GM23338 (cell line): ENCODE measurements at regions not wholly inside any gene's neighbourhood (a gene's known extent, or its start where the extent isn't known, plus 50 kb on each side); places are given as distances from the start of the nearest gene placed in this dataset.

ENCODE experiments used
- ATAC-seq: fragments of 200-7000 bp; cut with Tn5 transposase; 3 replicates; pipeline ENCODE4 v1.9.1; 2020
- DNase-seq: peaks from one replicate; pipeline ENCODE4 v3.0.0-alpha.2; 2015; ENCODE audit warnings: low spot score
- H2AFZ ChIP-seq: fragments of 200-600 bp; sonication (generic); 2 replicates; pipeline ENCODE4 v1.8.0; 2016; ENCODE audit warnings: antibody characterized with exemption, mild to moderate bottlenecking, moderate library complexity
- H3F3A ChIP-seq: fragments of 200-600 bp; sonication (generic); replicated peaks from 2 replicates; pipeline ENCODE4 v1.8.0; 2017; ENCODE audit warnings: antibody characterized with exemption, mixed run types, low read depth
- H3K27ac ChIP-seq: fragments of 200-600 bp; sonication (generic); 2 replicates; pipeline ENCODE4 v1.6.1; 2016; ENCODE audit warnings: low read depth
- H3K27me3 ChIP-seq: fragments of 200-600 bp; sonication (generic); 2 replicates; pipeline ENCODE4 v1.8.0; 2016; ENCODE audit warnings: mild to moderate bottlenecking, mixed run types, moderate library complexity; ENCODE audit not compliant: insufficient read depth
- H3K36me3 ChIP-seq: fragments of 200-600 bp; sonication (generic); 2 replicates; pipeline ENCODE4 v1.8.0; 2016; ENCODE audit warnings: mild to moderate bottlenecking; ENCODE audit not compliant: insufficient read depth
- H3K4me1 ChIP-seq: fragments of 200-600 bp; sonication (generic); 2 replicates; pipeline ENCODE4 v1.8.0; 2016; ENCODE audit warnings: mild to moderate bottlenecking, moderate library complexity; ENCODE audit not compliant: insufficient read depth
- H3K4me2 ChIP-seq: fragments of 200-600 bp; sonication (generic); 2 replicates; pipeline ENCODE4 v1.7.1; 2017; ENCODE audit warnings: mixed run types
- H3K4me3 ChIP-seq: fragments of 200-600 bp; sonication (generic); 2 replicates; pipeline ENCODE4 v1.6.1; 2016; ENCODE audit warnings: mixed run types
- H3K79me2 ChIP-seq: fragments of 200-600 bp; sonication (generic); replicated peaks from 2 replicates; pipeline ENCODE4 v1.8.0; 2017; ENCODE audit warnings: mild to moderate bottlenecking; ENCODE audit not compliant: insufficient read depth
- H3K9me2 ChIP-seq: fragments of 200-600 bp; sonication (generic); 2 replicates; pipeline ENCODE4 v1.8.0; 2017; ENCODE audit not compliant: insufficient read depth
- H4K20me1 ChIP-seq: fragments of 200-600 bp; sonication (generic); replicated peaks from 2 replicates; pipeline ENCODE4 v1.8.0; 2017; ENCODE audit warnings: mild to moderate bottlenecking; ENCODE audit not compliant: insufficient read depth
- H3K27ac Mint-ChIP-seq: 2 replicates; pipeline ENCODE4 v1.8.0; 2020; ENCODE audit warnings: inconsistent platforms, mild to moderate bottlenecking, moderate library complexity, mixed read lengths
- H3K27me3 Mint-ChIP-seq: 3 replicates; pipeline ENCODE4 v1.8.0; 2022; ENCODE audit warnings: low read depth, mild to moderate bottlenecking, moderate library complexity, mixed read lengths, inconsistent platforms; ENCODE audit not compliant: insufficient read depth, poor library complexity
- H3K36me3 Mint-ChIP-seq: 3 replicates; pipeline ENCODE4 v1.8.0; 2021; ENCODE audit warnings: low read depth, mild to moderate bottlenecking, inconsistent platforms, moderate library complexity, mixed read lengths
- H3K4me1 Mint-ChIP-seq: 3 replicates; pipeline ENCODE4 v1.8.0; 2020; ENCODE audit warnings: mild to moderate bottlenecking, inconsistent platforms, mixed read lengths
- H3K4me3 Mint-ChIP-seq: 3 replicates; pipeline ENCODE4 v1.8.0; 2021; ENCODE audit warnings: moderate library complexity, mild to moderate bottlenecking, inconsistent platforms, mixed read lengths
- H3K9me3 Mint-ChIP-seq: 3 replicates; pipeline ENCODE4 v1.8.0; 2020; ENCODE audit warnings: moderate library complexity, mild to moderate bottlenecking, inconsistent platforms, mixed read lengths
- CREB1 ChIP-seq: fragments of 250-450 bp; sonication (Bioruptor Pico); IDR thresholded peaks from 2 replicates; pipeline ENCODE4 v1.5.0; 2020; ENCODE audit warnings: low read depth, mild to moderate bottlenecking, moderate library complexity
- EZH2 ChIP-seq: fragments of 200-600 bp; sonication (generic); IDR thresholded peaks from one replicate; pipeline ENCODE4 v1.8.0; 2017; ENCODE audit warnings: antibody characterized with exemption, mild to moderate bottlenecking, low read depth; ENCODE audit not compliant: unreplicated experiment
- EZH2phosphoT487 ChIP-seq: fragments of 200-600 bp; sonication (generic); IDR thresholded peaks from one replicate; pipeline ENCODE4 v1.8.1; 2018; ENCODE audit warnings: antibody characterized with exemption; ENCODE audit not compliant: unreplicated experiment
- JUNB ChIP-seq: IDR thresholded peaks from one replicate; pipeline ENCODE4 v1.6.1; 2016; ENCODE audit warnings: antibody characterized with exemption; ENCODE audit not compliant: unreplicated experiment
- NANOG ChIP-seq: IDR thresholded peaks from 2 replicates; pipeline ENCODE4 v1.6.1; 2016; ENCODE audit warnings: antibody characterized with exemption, borderline replicate concordance
- POLR2AphosphoS5 ChIP-seq: IDR thresholded peaks from 2 replicates; pipeline ENCODE4 v1.6.1; 2016; ENCODE audit warnings: antibody characterized with exemption, low read depth
- REST ChIP-seq: IDR thresholded peaks from one replicate; pipeline ENCODE4 v1.6.1; 2018; ENCODE audit warnings: antibody characterized with exemption; ENCODE audit not compliant: unreplicated experiment
- STAT1 ChIP-seq: IDR thresholded peaks from one replicate; pipeline ENCODE4 v1.6.1; 2016; ENCODE audit warnings: antibody characterized with exemption; ENCODE audit not compliant: unreplicated experiment
- ZNF114 ChIP-seq: fragments of 250-450 bp; sonication (Bioruptor Pico); IDR thresholded peaks from 2 replicates; pipeline ENCODE4 v1.5.0; 2020; ENCODE audit warnings: mild to moderate bottlenecking, moderate library complexity
- ZNF331 ChIP-seq: fragments of 250-450 bp; sonication (Bioruptor Pico); IDR thresholded peaks from 2 replicates; pipeline ENCODE4 v1.5.0; 2020; ENCODE audit warnings: low read depth, mild to moderate bottlenecking, moderate library complexity
- TF ChIP-seq, protein P1 (sequence below), 2 experiments: fragments of 200-600 bp in 1 of 2; sonication (generic) in 1 of 2; conservative IDR thresholded peaks; 2 replicates each; pipeline versions ENCODE4 v1.5.1 to v1.6.1; 2016 to 2017; ENCODE audit warnings: antibody characterized with exemption in 2 of 2, low read depth in 2 of 2, mild to moderate bottlenecking in 2 of 2, moderate library complexity in 1 of 2
- TF ChIP-seq, protein P2 (sequence below): IDR thresholded peaks from 2 replicates; pipeline ENCODE4 v1.6.1; 2016; ENCODE audit warnings: antibody characterized with exemption

- Histone ChIP-seq H3K79me2 (no peaks in the 10 kb centered on the region), H3K4me1 (no peaks in the 10 kb centered on the region), H3K4me2 (no peak overlapping the region), H2AFZ (peak overlapping the region; percentile 30; the same call in 1 of the 2 replicates), H3K9me2 (no peaks in the 10 kb centered on the region), H3F3A (no peaks in the 10 kb centered on the region), H4K20me1 (no peaks in the 10 kb centered on the region), H3K4me3 (no peak overlapping the region), H3K27me3 (no peaks in the 10 kb centered on the region), H3K36me3 (no peaks in the 10 kb centered on the region), H3K27ac (no peak overlapping the region)
- ATAC-seq: no peak
- Mint-ChIP-seq H3K4me1 (peaks cover 23% of the 10 kb centered on the region), H3K4me3 (no peak overlapping the region), H3K27me3 (no peaks in the 10 kb centered on the region), H3K27ac (no peak overlapping the region), H3K9me3 (peaks cover 8% of the 10 kb centered on the region; the same call in 1 of the 3 replicates), H3K36me3 (no peaks in the 10 kb centered on the region)
- no peak for DNase-seq
- TF ChIP-seq JUNB: no peak
- TF ChIP-seq ZNF331 (CRISPR knock-in tag): no peak
- no peak for TF ChIP-seq EZH2
- TF ChIP-seq, protein P1, sequence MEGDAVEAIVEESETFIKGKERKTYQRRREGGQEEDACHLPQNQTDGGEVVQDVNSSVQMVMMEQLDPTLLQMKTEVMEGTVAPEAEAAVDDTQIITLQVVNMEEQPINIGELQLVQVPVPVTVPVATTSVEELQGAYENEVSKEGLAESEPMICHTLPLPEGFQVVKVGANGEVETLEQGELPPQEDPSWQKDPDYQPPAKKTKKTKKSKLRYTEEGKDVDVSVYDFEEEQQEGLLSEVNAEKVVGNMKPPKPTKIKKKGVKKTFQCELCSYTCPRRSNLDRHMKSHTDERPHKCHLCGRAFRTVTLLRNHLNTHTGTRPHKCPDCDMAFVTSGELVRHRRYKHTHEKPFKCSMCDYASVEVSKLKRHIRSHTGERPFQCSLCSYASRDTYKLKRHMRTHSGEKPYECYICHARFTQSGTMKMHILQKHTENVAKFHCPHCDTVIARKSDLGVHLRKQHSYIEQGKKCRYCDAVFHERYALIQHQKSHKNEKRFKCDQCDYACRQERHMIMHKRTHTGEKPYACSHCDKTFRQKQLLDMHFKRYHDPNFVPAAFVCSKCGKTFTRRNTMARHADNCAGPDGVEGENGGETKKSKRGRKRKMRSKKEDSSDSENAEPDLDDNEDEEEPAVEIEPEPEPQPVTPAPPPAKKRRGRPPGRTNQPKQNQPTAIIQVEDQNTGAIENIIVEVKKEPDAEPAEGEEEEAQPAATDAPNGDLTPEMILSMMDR (conservative IDR thresholded peaks at IDR 0.05; ENCODE audit: low read depth in 2 of 2): no peak
- no peak for TF ChIP-seq EZH2phosphoT487
- no peak for TF ChIP-seq REST
- TF ChIP-seq, protein P2, sequence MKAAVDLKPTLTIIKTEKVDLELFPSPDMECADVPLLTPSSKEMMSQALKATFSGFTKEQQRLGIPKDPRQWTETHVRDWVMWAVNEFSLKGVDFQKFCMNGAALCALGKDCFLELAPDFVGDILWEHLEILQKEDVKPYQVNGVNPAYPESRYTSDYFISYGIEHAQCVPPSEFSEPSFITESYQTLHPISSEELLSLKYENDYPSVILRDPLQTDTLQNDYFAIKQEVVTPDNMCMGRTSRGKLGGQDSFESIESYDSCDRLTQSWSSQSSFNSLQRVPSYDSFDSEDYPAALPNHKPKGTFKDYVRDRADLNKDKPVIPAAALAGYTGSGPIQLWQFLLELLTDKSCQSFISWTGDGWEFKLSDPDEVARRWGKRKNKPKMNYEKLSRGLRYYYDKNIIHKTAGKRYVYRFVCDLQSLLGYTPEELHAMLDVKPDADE: no peak
- TF ChIP-seq NANOG: no peak
- no peak for TF ChIP-seq POLR2AphosphoS5
- TF ChIP-seq CREB1 (CRISPR knock-in tag): no peak
- no peak for TF ChIP-seq ZNF114 (CRISPR knock-in tag)
- no peak for TF ChIP-seq STAT1
These were observed 187.0 kb upstream of the KL start for GRCh38 chr13:32829269-32829668.
